Panc1 (cell line): ENCODE measurements at regions not wholly inside any gene's neighbourhood (a gene's known extent, or its start where the extent isn't known, plus 50 kb on each side); places are given as distances from the start of the nearest gene placed in this dataset.

ENCODE experiments used
- ATAC-seq: fragments of 200-7000 bp; cut with Tn5 transposase; 2 replicates; pipeline ENCODE4 v1.9.1; 2020; ENCODE audit warnings: mild to moderate bottlenecking, moderate library complexity
- BruUV-seq: library from RNA; stranded (reverse); fragments of 400-500 nt; replicated peaks from 2 replicates; lab custom pipeline; 2021; lab: Mats Ljungman, UMichigan
- CTCF ChIA-PET: fragments of 300-600 bp; sonication (Branson Sonifier 250); formaldehyde crosslinking; loops from one replicate; lab custom pipeline; 2022; ENCODE audit warnings: antibody characterized with exemption; lab: Charles Lee
- POLR2A ChIA-PET: fragments of 300-600 bp; sonication (Branson Sonifier 250); formaldehyde crosslinking; loops from one replicate; lab custom pipeline; 2022; ENCODE audit warnings: antibody characterized with exemption; lab: Charles Lee
- DNase-seq: peaks from one replicate; pipeline ENCODE4 v3.0.0-alpha.2; 2010; ENCODE audit warnings: low read depth, low spot score
- H3K27ac ChIP-seq: 2 replicates; pipeline ENCODE4 v1.5.1; 2011; ENCODE audit warnings: mild to moderate bottlenecking, low read length, inconsistent platforms
- H3K27me3 ChIP-seq: fragments of 200-500 bp; sonication (Bioruptor generic); 2 replicates; pipeline ENCODE4 v1.6.0; 2014; ENCODE audit warnings: low read length, inconsistent platforms; ENCODE audit not compliant: control insufficient read depth, insufficient read depth
- H3K36me3 ChIP-seq: fragments of 200-500 bp; sonication (Bioruptor generic); 2 replicates; pipeline ENCODE4 v1.5.1; 2014; ENCODE audit warnings: inconsistent platforms, mild to moderate bottlenecking, low read length, moderate library complexity; ENCODE audit not compliant: control insufficient read depth, insufficient read depth
- H3K4me1 ChIP-seq: 2 replicates; pipeline ENCODE4 v1.5.1; 2011; ENCODE audit warnings: inconsistent platforms, mild to moderate bottlenecking, low read length, moderate library complexity; ENCODE audit not compliant: control insufficient read depth, insufficient read depth
- H3K4me3 ChIP-seq, 2 experiments: 2 replicates each; pipeline ENCODE4 v1.5.1; 2011 to 2012; ENCODE audit warnings: low read depth in 2 of 2, low read length in 2 of 2, mild to moderate bottlenecking in 2 of 2, inconsistent platforms in 1 of 2, moderate library complexity in 1 of 2
- H3K9me3 ChIP-seq: fragments of 200-500 bp; sonication (Bioruptor generic); 2 replicates; pipeline ENCODE4 v1.5.1; 2014; ENCODE audit warnings: low read depth, mild to moderate bottlenecking, inconsistent platforms, low read length, moderate library complexity; ENCODE audit not compliant: control insufficient read depth, insufficient read depth
- POLR2AphosphoS5 ChIP-seq: IDR thresholded peaks from 2 replicates; pipeline ENCODE4 v1.6.1; 2012; ENCODE audit warnings: mild to moderate bottlenecking, low read depth, low read length, moderate library complexity
- SIN3A ChIP-seq: IDR thresholded peaks from 2 replicates; pipeline ENCODE4 v1.6.1; 2012; ENCODE audit warnings: low read depth, mild to moderate bottlenecking, low read length, moderate library complexity, borderline replicate concordance; ENCODE audit not compliant: insufficient read depth
- TCF7L2 ChIP-seq: IDR thresholded peaks from 2 replicates; pipeline ENCODE4 v1.6.1; 2011; ENCODE audit warnings: mild to moderate bottlenecking, low read depth, low read length, inconsistent platforms
- in situ Hi-C: cut with HindIII; loops from 2 replicates; pipeline ENCODE4 v1.10.0; 2016; ENCODE audit warnings: low sequenced_read_pairs, low pct_unique_long_range_greater_than_20kb
- intact Hi-C: fragments of 100-400 bp; cut with micrococcal nuclease; formaldehyde crosslinking; loops from one replicate; pipeline ENCODE4 v1.10.0; 2022; ENCODE audit not compliant: unreplicated experiment
- TF ChIP-seq, protein P1 (sequence below), 2 experiments: IDR thresholded peaks; 2 replicates each; pipeline ENCODE4 v1.6.1; 2011 to 2012; ENCODE audit warnings: low read depth in 2 of 2, control low read depth in 1 of 2, low read length in 1 of 2, mild to moderate bottlenecking in 1 of 2, moderate library complexity in 1 of 2; ENCODE audit not compliant: insufficient read depth in 1 of 2
- TF ChIP-seq, protein P2 (sequence below): fragments of 450-650 bp; IDR thresholded peaks from 2 replicates; pipeline ENCODE4 v1.5.1; 2017; ENCODE audit warnings: mild to moderate bottlenecking

DNA sequence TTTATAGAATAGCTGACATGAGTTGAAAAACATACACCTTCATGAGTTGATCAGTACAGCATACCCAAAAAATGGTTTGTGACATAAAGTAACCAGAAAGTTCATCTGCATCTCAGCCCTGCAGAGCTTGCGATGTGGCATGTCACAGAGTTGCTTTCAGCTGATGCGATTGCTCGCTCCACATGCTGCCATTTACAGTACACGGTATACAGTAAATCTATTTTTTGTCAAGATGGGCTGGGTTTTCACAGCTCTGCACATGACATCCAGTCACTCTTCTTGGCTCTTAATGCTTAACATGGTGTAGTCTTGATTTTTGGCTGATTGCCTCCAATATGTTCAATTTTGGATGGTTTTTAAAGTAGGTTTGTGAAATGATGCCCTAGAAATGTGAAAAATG lies 811.9 kb downstream of the SATB2 start:
- no peaks in the 10 kb centered on the region for H3K4me1 ChIP-seq
- in situ Hi-C loops = no loop called here
- no peak overlapping the region for H3K27ac ChIP-seq
- no peak overlapping the region for H3K4me3 ChIP-seq
- ATAC-seq (no peak), DNase-seq (no peak)
- POLR2A ChIA-PET = no interaction called here
- H3K36me3 ChIP-seq = no peaks in the 10 kb centered on the region
- H3K27me3 ChIP-seq = no peaks in the 10 kb centered on the region; the same call in 1 of the 2 replicates
- no peaks in the 10 kb centered on the region for H3K9me3 ChIP-seq
- intact Hi-C loops = no loop called here
- TF ChIP-seq TCF7L2 = no peak
- TF ChIP-seq SIN3A = no peak
- TF ChIP-seq, protein P1, sequence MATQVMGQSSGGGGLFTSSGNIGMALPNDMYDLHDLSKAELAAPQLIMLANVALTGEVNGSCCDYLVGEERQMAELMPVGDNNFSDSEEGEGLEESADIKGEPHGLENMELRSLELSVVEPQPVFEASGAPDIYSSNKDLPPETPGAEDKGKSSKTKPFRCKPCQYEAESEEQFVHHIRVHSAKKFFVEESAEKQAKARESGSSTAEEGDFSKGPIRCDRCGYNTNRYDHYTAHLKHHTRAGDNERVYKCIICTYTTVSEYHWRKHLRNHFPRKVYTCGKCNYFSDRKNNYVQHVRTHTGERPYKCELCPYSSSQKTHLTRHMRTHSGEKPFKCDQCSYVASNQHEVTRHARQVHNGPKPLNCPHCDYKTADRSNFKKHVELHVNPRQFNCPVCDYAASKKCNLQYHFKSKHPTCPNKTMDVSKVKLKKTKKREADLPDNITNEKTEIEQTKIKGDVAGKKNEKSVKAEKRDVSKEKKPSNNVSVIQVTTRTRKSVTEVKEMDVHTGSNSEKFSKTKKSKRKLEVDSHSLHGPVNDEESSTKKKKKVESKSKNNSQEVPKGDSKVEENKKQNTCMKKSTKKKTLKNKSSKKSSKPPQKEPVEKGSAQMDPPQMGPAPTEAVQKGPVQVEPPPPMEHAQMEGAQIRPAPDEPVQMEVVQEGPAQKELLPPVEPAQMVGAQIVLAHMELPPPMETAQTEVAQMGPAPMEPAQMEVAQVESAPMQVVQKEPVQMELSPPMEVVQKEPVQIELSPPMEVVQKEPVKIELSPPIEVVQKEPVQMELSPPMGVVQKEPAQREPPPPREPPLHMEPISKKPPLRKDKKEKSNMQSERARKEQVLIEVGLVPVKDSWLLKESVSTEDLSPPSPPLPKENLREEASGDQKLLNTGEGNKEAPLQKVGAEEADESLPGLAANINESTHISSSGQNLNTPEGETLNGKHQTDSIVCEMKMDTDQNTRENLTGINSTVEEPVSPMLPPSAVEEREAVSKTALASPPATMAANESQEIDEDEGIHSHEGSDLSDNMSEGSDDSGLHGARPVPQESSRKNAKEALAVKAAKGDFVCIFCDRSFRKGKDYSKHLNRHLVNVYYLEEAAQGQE (IDR thresholded peaks at IDR 0.05; ENCODE audit: insufficient read depth in 1 of 2, low read depth in 2 of 2, low read length in 1 of 2) = no peak
- TF ChIP-seq POLR2AphosphoS5 = no peak
- TF ChIP-seq, protein P2, sequence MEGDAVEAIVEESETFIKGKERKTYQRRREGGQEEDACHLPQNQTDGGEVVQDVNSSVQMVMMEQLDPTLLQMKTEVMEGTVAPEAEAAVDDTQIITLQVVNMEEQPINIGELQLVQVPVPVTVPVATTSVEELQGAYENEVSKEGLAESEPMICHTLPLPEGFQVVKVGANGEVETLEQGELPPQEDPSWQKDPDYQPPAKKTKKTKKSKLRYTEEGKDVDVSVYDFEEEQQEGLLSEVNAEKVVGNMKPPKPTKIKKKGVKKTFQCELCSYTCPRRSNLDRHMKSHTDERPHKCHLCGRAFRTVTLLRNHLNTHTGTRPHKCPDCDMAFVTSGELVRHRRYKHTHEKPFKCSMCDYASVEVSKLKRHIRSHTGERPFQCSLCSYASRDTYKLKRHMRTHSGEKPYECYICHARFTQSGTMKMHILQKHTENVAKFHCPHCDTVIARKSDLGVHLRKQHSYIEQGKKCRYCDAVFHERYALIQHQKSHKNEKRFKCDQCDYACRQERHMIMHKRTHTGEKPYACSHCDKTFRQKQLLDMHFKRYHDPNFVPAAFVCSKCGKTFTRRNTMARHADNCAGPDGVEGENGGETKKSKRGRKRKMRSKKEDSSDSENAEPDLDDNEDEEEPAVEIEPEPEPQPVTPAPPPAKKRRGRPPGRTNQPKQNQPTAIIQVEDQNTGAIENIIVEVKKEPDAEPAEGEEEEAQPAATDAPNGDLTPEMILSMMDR = no peak
- no TSS peak for BruUV-seq
- CTCF ChIA-PET = no interaction called here

DNA sequence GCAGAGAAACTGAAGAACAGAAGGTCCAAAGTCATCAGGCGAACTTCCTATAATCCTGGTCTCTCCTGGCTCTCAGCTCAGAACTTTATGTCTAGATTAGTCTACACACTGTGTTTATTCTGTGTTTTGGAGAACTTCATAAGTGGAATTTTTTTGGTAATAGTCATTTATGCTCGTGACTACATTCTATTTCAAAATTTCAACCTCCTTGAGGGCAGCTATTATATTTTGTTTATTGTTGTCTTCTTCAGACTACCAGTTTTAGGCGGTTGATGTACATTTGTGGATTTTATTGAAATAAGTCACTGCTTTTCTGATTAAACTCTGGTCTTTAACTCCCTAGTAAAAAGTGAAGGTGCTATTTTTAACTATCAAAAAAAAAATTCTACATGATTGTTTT lies 816.6 kb downstream of the SATB2 start:
- ATAC-seq (no peak), DNase-seq (no peak)
- no peak for TF ChIP-seq TCF7L2
- no peak for TF ChIP-seq SIN3A
- no peak for TF ChIP-seq POLR2AphosphoS5
- TF ChIP-seq, protein P2 = no peak
- TF ChIP-seq, protein P1 (IDR thresholded peaks at IDR 0.05; ENCODE audit: insufficient read depth in 1 of 2, low read depth in 2 of 2, low read length in 1 of 2) = no peak
- H3K27ac ChIP-seq = no peak overlapping the region
- intact Hi-C loops (no loop called here), in situ Hi-C loops (no loop called here)
- H3K36me3 ChIP-seq = no peaks in the 10 kb centered on the region
- no TSS peak for BruUV-seq
- CTCF ChIA-PET = no interaction called here
- no peaks in the 10 kb centered on the region; the same call in 1 of the 2 replicates for H3K27me3 ChIP-seq
- H3K9me3 ChIP-seq = no peaks in the 10 kb centered on the region
- H3K4me1 ChIP-seq = no peaks in the 10 kb centered on the region
- POLR2A ChIA-PET = no interaction called here
- no peak overlapping the region for H3K4me3 ChIP-seq
